IPS DF 6.9 (cell line): ENCODE measurements at regions not wholly inside any gene's neighbourhood (a gene's known extent, or its start where the extent isn't known, plus 50 kb on each side); places are given as distances from the start of the nearest gene placed in this dataset.
"Not testable (repeated sequence)": the region's sequence is repeated elsewhere in the genome, so short reads cannot be mapped to it uniquely, and the experiment has no call there.

ENCODE experiments used
- DNase-seq: peaks from one replicate; pipeline ENCODE4 v3.0.0-alpha.2; 2013; ENCODE audit warnings: low read depth, low spot score
- H3K27ac ChIP-seq: one replicate; pipeline ENCODE4 v1.5.1; 2013; ENCODE audit warnings: low read length, control low read depth
- H3K27me3 ChIP-seq: 2 replicates; pipeline ENCODE4 v1.6.1; 2013; ENCODE audit warnings: mild to moderate bottlenecking, low read length; ENCODE audit not compliant: control insufficient read depth, insufficient read depth
- H3K36me3 ChIP-seq: 2 replicates; pipeline ENCODE4 v1.6.1; 2013; ENCODE audit warnings: low read length; ENCODE audit not compliant: control insufficient read depth, insufficient read depth
- H3K4me1 ChIP-seq: 2 replicates; pipeline ENCODE4 v1.6.1; 2013; ENCODE audit warnings: low read length; ENCODE audit not compliant: control insufficient read depth, insufficient read depth
- H3K4me3 ChIP-seq: 2 replicates; pipeline ENCODE4 v1.5.1; 2013; ENCODE audit warnings: mild to moderate bottlenecking, low read length
- H3K9me3 ChIP-seq: 2 replicates; pipeline ENCODE4 v1.6.1; 2013; ENCODE audit warnings: low read length, inconsistent platforms; ENCODE audit not compliant: control insufficient read depth, insufficient read depth
- WGBS: extraction: QIAGEN DNeasy Blood & Tissue Kit; methylation state at CpG from one replicate; pipeline ENCODE4 v1.1.7; 2013; ENCODE audit warnings: mixed read lengths, missing lambda C conversion rate; ENCODE audit not compliant: insufficient read length, insufficient coverage; 5-methylcytosine and 5-hydroxymethylcytosine counted together

DNA sequence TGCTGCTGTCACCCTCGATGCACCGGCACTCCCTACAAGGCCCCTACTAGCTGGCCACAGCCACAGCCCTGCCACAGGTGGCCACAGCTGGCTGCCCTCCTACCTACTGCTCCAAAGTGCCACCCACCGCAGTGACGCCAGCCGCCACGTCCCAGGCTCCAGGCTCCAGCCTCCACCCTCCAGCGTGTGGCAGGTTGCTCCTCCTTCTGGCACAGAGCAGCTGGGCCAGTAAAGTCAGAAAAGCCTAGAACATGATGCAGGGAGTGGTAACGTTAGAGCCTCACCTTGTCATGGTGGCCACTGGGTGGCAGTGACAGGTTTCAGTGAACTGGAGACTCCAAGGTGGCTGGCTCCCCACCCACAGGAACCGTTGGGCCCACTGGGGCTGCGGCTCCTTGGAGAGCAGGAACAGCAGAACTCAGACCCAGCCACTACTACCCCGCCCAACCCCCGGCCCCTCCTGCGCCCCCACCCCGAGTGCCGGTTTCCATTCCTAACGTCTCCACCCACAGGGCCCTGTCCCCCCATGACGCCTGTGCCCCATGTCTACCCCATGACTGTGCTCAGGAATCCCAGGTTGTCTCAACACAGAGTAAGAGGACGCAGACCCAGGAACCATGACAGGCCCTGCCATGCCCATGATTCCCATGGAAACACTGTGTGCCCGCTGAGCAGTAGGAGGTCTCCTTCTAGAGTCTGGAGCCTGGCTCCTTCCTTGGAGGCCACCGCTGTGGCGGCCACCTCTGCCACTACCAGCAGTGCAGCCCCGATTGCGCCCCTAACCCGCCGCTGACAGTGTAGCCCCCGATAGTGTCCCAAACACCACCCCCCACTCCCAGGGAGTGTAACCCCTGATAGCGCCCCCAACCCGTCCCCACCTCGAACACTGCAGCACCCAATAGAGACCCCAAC is 52.3 kb upstream of the ZNF33B start:
- DNase-seq: peak; percentile 48
- H3K27me3 ChIP-seq: no peaks in the 10 kb centered on the region
- no peaks in the 10 kb centered on the region for H3K9me3 ChIP-seq
- H3K27ac ChIP-seq: no peak overlapping the region
- H3K4me1 ChIP-seq: no peaks in the 10 kb centered on the region
- no peaks in the 10 kb centered on the region; the same call in 1 of the 2 replicates for H3K36me3 ChIP-seq
- WGBS: no CpG with 5 or more reads among the region's 29 CpGs
- H3K4me3 ChIP-seq: no peak overlapping the region

- no peaks in the 10 kb centered on the region for H3K4me1 ChIP-seq
- no peak overlapping the region for H3K4me3 ChIP-seq
- no CpG with 5 or more reads among the region's 25 CpGs for WGBS
- H3K27me3 ChIP-seq: no peaks in the 10 kb centered on the region
- no peak for DNase-seq
- no peaks in the 10 kb centered on the region; the same call in 1 of the 2 replicates for H3K36me3 ChIP-seq
- H3K27ac ChIP-seq: no peak overlapping the region
- H3K9me3 ChIP-seq: no peaks in the 10 kb centered on the region
Measured at GRCh38 chr10:42691361-42692120, 53.2 kb upstream of the ZNF33B start.

GRCh38 chr10:42697926-42698325 is 59.6 kb upstream of the ZNF33B start:
- no peaks in the 10 kb centered on the region for H3K36me3 ChIP-seq
- H3K9me3 ChIP-seq: no peaks in the 10 kb centered on the region
- DNase-seq: no peak
- H3K4me1 ChIP-seq: no peaks in the 10 kb centered on the region
- WGBS: 100% methylated on average over 1 of the region's 2 CpGs
- no peaks in the 10 kb centered on the region for H3K27me3 ChIP-seq
- H3K4me3 ChIP-seq: no peak overlapping the region
- no peak overlapping the region for H3K27ac ChIP-seq

DNA sequence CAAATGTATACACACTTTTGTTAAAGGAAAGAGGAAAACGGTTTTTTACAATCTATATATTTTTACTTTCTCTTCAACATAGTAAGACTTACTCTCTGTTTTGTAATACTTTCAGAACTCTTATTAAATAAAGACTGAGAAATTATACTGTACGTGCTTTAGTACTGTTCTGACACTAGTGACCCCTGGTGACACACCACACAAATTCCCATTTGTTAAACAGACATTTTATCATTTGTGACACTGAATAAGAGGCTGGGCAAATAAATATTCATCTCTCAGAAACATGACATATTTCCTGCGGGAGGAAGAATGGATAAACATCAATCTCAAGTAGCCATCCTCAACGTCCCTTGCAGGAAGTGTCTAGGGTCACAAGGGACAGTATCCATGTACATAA is 68.9 kb upstream of the ZNF33B start:
- WGBS: no CpG with 5 or more reads among the region's 4 CpGs
- H3K36me3 ChIP-seq: no peaks in the 10 kb centered on the region

GRCh38 chr10:42719339-42719738 is 63.3 kb upstream of the BMS1 start:
- WGBS: no CpG with 5 or more reads among the region's 5 CpGs
- not testable (repeated sequence) for H3K9me3 ChIP-seq, H3K4me1 ChIP-seq

More for the DNA sequence above, 68.9 kb upstream of the ZNF33B start:
- H3K9me3 ChIP-seq: no peaks in the 10 kb centered on the region
- H3K27ac ChIP-seq: no peak overlapping the region
- H3K4me3 ChIP-seq: no peak overlapping the region
- no peaks in the 10 kb centered on the region for H3K27me3 ChIP-seq
- no peaks in the 10 kb centered on the region for H3K4me1 ChIP-seq
- DNase-seq: no peak

GRCh38 chr10:42722575-42722974 is 60.0 kb upstream of the BMS1 start:
- no CpG with 5 or more reads among the region's 4 CpGs for WGBS
- H3K4me1 ChIP-seq: no peaks in the 10 kb centered on the region
- no peak overlapping the region for H3K27ac ChIP-seq
- no peak overlapping the region for H3K4me3 ChIP-seq
- H3K9me3 ChIP-seq: no peaks in the 10 kb centered on the region
- no peak for DNase-seq
- no peaks in the 10 kb centered on the region for H3K27me3 ChIP-seq
- no peaks in the 10 kb centered on the region for H3K36me3 ChIP-seq

More at GRCh38 chr10:42719339-42719738, 63.3 kb upstream of the BMS1 start:
- not testable (repeated sequence) for DNase-seq, H3K4me3 ChIP-seq, H3K27me3 ChIP-seq, H3K36me3 ChIP-seq, H3K27ac ChIP-seq

DNA sequence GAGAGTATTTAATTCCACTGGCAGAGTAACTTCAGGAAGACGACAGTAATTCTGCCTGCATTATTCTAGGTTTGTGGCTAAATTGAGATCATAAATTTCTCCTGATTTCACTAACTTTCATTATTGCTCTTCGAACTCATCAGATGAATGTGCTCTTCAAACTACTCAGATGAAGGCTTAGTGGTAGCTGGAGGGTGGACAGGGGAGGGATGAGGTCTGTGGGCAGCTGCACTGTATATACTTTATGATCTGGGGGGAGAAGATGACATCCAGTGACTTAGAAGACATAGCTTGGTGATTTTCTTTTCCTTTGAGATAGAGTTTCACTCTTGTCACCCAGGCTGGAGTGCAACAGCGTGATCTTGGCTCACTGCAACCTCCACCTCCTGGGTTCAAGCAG is 59.0 kb upstream of the BMS1 start:
- no CpG with 5 or more reads among the region's 3 CpGs for WGBS
- H3K4me1 ChIP-seq, H3K27ac ChIP-seq, H3K27me3 ChIP-seq, H3K9me3 ChIP-seq, H3K4me3 ChIP-seq, H3K36me3 ChIP-seq, DNase-seq: not testable (repeated sequence)

DNA sequence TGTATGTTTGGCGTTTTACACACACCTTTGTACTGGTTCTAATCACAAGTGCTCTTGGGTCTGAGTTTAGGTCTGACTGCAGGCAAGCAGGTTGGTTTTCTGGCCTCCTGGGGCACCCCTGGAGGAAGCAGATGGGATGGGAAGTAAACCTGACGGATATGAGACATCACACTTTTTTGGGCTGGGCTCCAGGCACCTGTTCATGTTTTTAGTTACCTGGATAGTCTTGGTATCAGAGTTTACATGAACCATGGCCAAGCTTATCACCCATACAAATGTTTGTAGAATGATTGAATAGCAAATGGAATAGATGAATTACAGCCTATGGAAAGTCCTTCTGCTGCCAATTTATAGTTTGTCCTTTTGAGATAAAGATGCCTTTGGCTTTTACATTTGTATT is 57.9 kb upstream of the BMS1 start:
- not testable (repeated sequence) for H3K27ac ChIP-seq, H3K36me3 ChIP-seq, H3K27me3 ChIP-seq, H3K9me3 ChIP-seq, H3K4me3 ChIP-seq, H3K4me1 ChIP-seq, DNase-seq
- no CpG with 5 or more reads among the region's 2 CpGs for WGBS

DNA sequence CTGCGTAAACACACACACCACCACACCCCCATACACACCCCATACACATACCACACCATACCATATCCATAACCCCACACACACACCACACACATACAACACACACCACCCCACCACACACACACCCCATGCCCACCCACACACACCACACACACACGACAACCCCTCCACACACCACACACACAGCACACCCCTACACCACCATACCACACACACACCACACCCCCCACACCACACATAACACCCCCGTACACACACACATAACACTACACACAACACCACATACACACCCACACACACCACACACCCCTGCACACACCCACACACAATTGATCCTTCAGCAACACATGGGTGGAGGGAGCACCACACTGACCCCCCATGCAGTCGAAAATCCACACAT is 50.3 kb upstream of the BMS1 start:
- WGBS: 100% methylated on average over 3 of the region's 4 CpGs
- Histone ChIP-seq H3K4me3 (no peak overlapping the region), H3K36me3 (no peaks in the 10 kb centered on the region), H3K9me3 (no peaks in the 10 kb centered on the region), H3K4me1 (no peaks in the 10 kb centered on the region), H3K27me3 (no peaks in the 10 kb centered on the region), H3K27ac (no peak overlapping the region)
- no peak for DNase-seq
